MCF 10A (cell line): ENCODE measurements at regions not wholly inside any gene's neighbourhood (a gene's known extent, or its start where the extent isn't known, plus 50 kb on each side); places are given as distances from the start of the nearest gene placed in this dataset.

Experiments used
- BruUV-seq: library from RNA; stranded (reverse); fragments of 400-500 nt; replicated peaks from 2 replicates; lab custom pipeline; 2021; lab: Mats Ljungman, UMichigan
- CTCF ChIA-PET: fragments of 300-600 bp; sonication (Branson Sonifier 250); formaldehyde crosslinking; extraction: SDS; loops from one replicate; lab custom pipeline; 2021; ENCODE audit warnings: antibody characterized with exemption, inconsistent platforms; lab: Yijun Ruan, JAX
- POLR2A ChIA-PET: fragments of 300-600, 350-650 bp; sonication (Branson Sonifier 250); formaldehyde crosslinking; extraction: SDS; loops from one replicate; lab custom pipeline; 2020; ENCODE audit warnings: antibody characterized with exemption, inconsistent platforms; lab: Yijun Ruan, JAX
- DNase-seq: peaks from one replicate; pipeline ENCODE4 v3.0.0-alpha.2; 2018; ENCODE audit not compliant: unreplicated experiment
- H3K27ac Mint-ChIP-seq: one replicate; pipeline ENCODE4 v1.8.0; 2022; ENCODE audit warnings: mild to moderate bottlenecking, low read depth, mixed read lengths; ENCODE audit not compliant: unreplicated experiment
- H3K27me3 Mint-ChIP-seq: one replicate; pipeline ENCODE4 v1.8.0; 2022; ENCODE audit warnings: mixed read lengths; ENCODE audit not compliant: insufficient read depth, unreplicated experiment
- H3K36me3 Mint-ChIP-seq: one replicate; pipeline ENCODE4 v1.8.0; 2022; ENCODE audit warnings: mild to moderate bottlenecking, moderate library complexity, mixed read lengths; ENCODE audit not compliant: insufficient read depth, unreplicated experiment
- H3K4me1 Mint-ChIP-seq: one replicate; pipeline ENCODE4 v1.8.0; 2022; ENCODE audit warnings: mixed read lengths; ENCODE audit not compliant: insufficient read depth, unreplicated experiment
- H3K4me3 Mint-ChIP-seq: one replicate; pipeline ENCODE4 v1.8.0; 2022; ENCODE audit warnings: mild to moderate bottlenecking, moderate library complexity, mixed read lengths; ENCODE audit not compliant: unreplicated experiment
- H3K9me3 Mint-ChIP-seq: one replicate; pipeline ENCODE4 v1.8.0; 2022; ENCODE audit warnings: mixed read lengths; ENCODE audit not compliant: unreplicated experiment
- CTCF ChIP-seq: fragments of 200-600 bp; IDR thresholded peaks from one replicate; pipeline ENCODE4 v1.8.0; 2022; ENCODE audit warnings: antibody characterized with exemption, mild to moderate bottlenecking; ENCODE audit not compliant: unreplicated experiment
- intact Hi-C: fragments of 100-400 bp; cut with micrococcal nuclease; formaldehyde crosslinking; loops from 2 replicates; pipeline ENCODE4 v1.14.1; 2022

GRCh38 chr14:98470663-98471062, 801.3 kb downstream of the BCL11B start:
- no peaks in the 10 kb centered on the region for H3K9me3 Mint-ChIP-seq
- intact Hi-C loops, result no loop called here
- CTCF ChIA-PET, result no interaction called here

GRCh38 chr14:98474900-98475299, 797.1 kb downstream of the BCL11B start:
- no peaks in the 10 kb centered on the region for H3K9me3 Mint-ChIP-seq
- H3K4me3 Mint-ChIP-seq, result no peak overlapping the region
- DNase-seq, result no peak
- peaks cover 11% of the 10 kb centered on the region for H3K4me1 Mint-ChIP-seq
- POLR2A ChIA-PET, result no interaction called here
- intact Hi-C loops, result no loop called here
- no peak for TF ChIP-seq CTCF
- CTCF ChIA-PET, result no interaction called here
- no TSS peak for BruUV-seq
- H3K27ac Mint-ChIP-seq, result no peak overlapping the region
- no peaks in the 10 kb centered on the region for H3K27me3 Mint-ChIP-seq
- no peaks in the 10 kb centered on the region for H3K36me3 Mint-ChIP-seq

More at GRCh38 chr14:98470663-98471062, 801.3 kb downstream of the BCL11B start:
- no TSS peak for BruUV-seq
- no peak overlapping the region for H3K27ac Mint-ChIP-seq
- H3K4me1 Mint-ChIP-seq, result peaks cover 10% of the 10 kb centered on the region
- DNase-seq, result no peak
- H3K27me3 Mint-ChIP-seq, result no peaks in the 10 kb centered on the region
- TF ChIP-seq CTCF, result no peak
- H3K36me3 Mint-ChIP-seq, result no peaks in the 10 kb centered on the region
- H3K4me3 Mint-ChIP-seq, result no peak overlapping the region
- POLR2A ChIA-PET, result interaction anchor here (0.5 to 0.7 kb wide), 3 partner anchors 50 to 791 kb away, joined by 3 to 4 read pairs (median 3); no protein-coding TSS in a partner anchor

- Mint-ChIP-seq H3K4me1 (peaks cover 11% of the 10 kb centered on the region), H3K36me3 (no peaks in the 10 kb centered on the region), H3K4me3 (no peak overlapping the region), H3K9me3 (no peaks in the 10 kb centered on the region), H3K27me3 (no peaks in the 10 kb centered on the region), H3K27ac (peak overlapping the region; percentile 46)
- ChIA-PET CTCF (interaction anchor here (0.6 to 0.8 kb wide), 2 partner anchors 721 to 1293 kb away, joined by 3 to 4 read pairs; no protein-coding TSS in a partner anchor), POLR2A (interaction anchor here (0.6 to 1.2 kb wide), 2 partner anchors 24 to 137 kb away, joined by 3 read pairs; no protein-coding TSS in a partner anchor)
- no peak for TF ChIP-seq CTCF
- BruUV-seq, result no TSS peak
- intact Hi-C loops, result no loop called here
- peak; percentile 47 for DNase-seq
Measured at GRCh38 chr14:98477935-98478334, 794.1 kb downstream of the BCL11B start.

- no peak for TF ChIP-seq CTCF
- ChIA-PET POLR2A (no interaction called here), CTCF (no interaction called here)
- no TSS peak for BruUV-seq
- DNase-seq, result peak; percentile 45
- no peaks in the 10 kb centered on the region for H3K36me3 Mint-ChIP-seq
- peaks cover 15% of the 10 kb centered on the region for H3K4me1 Mint-ChIP-seq
- H3K4me3 Mint-ChIP-seq, result no peak overlapping the region
- H3K27ac Mint-ChIP-seq, result peak overlapping the region; percentile 46
- H3K27me3 Mint-ChIP-seq, result no peaks in the 10 kb centered on the region
- H3K9me3 Mint-ChIP-seq, result peaks cover 12% of the 10 kb centered on the region
- intact Hi-C loops, result no loop called here
Measured at GRCh38 chr14:98489115-98489514, 782.9 kb downstream of the BCL11B start.
